CD8-positive, alpha-beta memory T cell (primary cell): ENCODE measurements at regions not wholly inside any gene's neighbourhood (a gene's known extent, or its start where the extent isn't known, plus 50 kb on each side); places are given as distances from the start of the nearest gene placed in this dataset.
"Not testable (repeated sequence)": the region's sequence is repeated elsewhere in the genome, so short reads cannot be mapped to it uniquely, and the experiment has no call there.

Experiments used
- CTCF ChIA-PET: fragments of 350-600 bp; sonication (Branson Sonifier 250); formaldehyde crosslinking; loops from one replicate; lab custom pipeline; 2021; ENCODE audit warnings: antibody characterized with exemption; lab: Charles Lee
- POLR2A ChIA-PET: fragments of 350-600 bp; sonication (Branson Sonifier 250); formaldehyde crosslinking; loops from one replicate; lab custom pipeline; 2021; ENCODE audit warnings: antibody characterized with exemption; lab: Charles Lee
- DNase-seq, 5 donors: peaks; one replicate each; pipeline versions ENCODE4 v3.0.0 to v3.0.0-alpha.2; 2020 to 2022; ENCODE audit warnings: mixed read lengths in 1 of 5
- H3K27ac ChIP-seq: one replicate; pipeline ENCODE4 v1.7.0; 2013; ENCODE audit warnings: low read depth, mild to moderate bottlenecking, low read length, moderate library complexity
- H3K27me3 ChIP-seq: 2 replicates; pipeline ENCODE4 v1.7.0; 2013; ENCODE audit warnings: low read length, mild to moderate bottlenecking; ENCODE audit not compliant: insufficient read depth, poor library complexity, severe bottlenecking
- H3K36me3 ChIP-seq: 2 replicates; pipeline ENCODE4 v1.7.0; 2013; ENCODE audit warnings: mild to moderate bottlenecking, low read length, moderate library complexity; ENCODE audit not compliant: insufficient read depth
- H3K4me1 ChIP-seq: 2 replicates; pipeline ENCODE4 v1.7.0; 2013; ENCODE audit warnings: mild to moderate bottlenecking, low read length, moderate library complexity; ENCODE audit not compliant: insufficient read depth
- H3K4me3 ChIP-seq: 2 replicates; pipeline ENCODE4 v1.7.0; 2013; ENCODE audit warnings: mild to moderate bottlenecking, low read length
- H3K9me3 ChIP-seq: 2 replicates; pipeline ENCODE4 v1.7.0; 2013; ENCODE audit warnings: mild to moderate bottlenecking, low read length
- H3K27ac Mint-ChIP-seq, 8 donors: one replicate each; pipeline ENCODE4 v1.8.0; 2020 to 2021; ENCODE audit warnings: mixed read lengths in 8 of 8, mild to moderate bottlenecking in 6 of 8, inconsistent platforms in 3 of 8, moderate library complexity in 3 of 8
- H3K27me3 Mint-ChIP-seq, 2 donors: one replicate each; pipeline ENCODE4 v1.8.0; 2020 to 2021; ENCODE audit warnings: mixed read lengths in 2 of 2, mild to moderate bottlenecking in 1 of 2, moderate library complexity in 1 of 2
- H3K36me3 Mint-ChIP-seq, 3 donors: one replicate each; pipeline ENCODE4 v1.8.0; 2020 to 2021; ENCODE audit warnings: mixed read lengths in 3 of 3, inconsistent platforms in 1 of 3, mild to moderate bottlenecking in 1 of 3
- H3K4me1 Mint-ChIP-seq, 3 donors: one replicate each; pipeline ENCODE4 v1.8.0; 2020 to 2021; ENCODE audit warnings: mixed read lengths in 3 of 3, inconsistent platforms in 1 of 3, mild to moderate bottlenecking in 1 of 3
- H3K4me3 Mint-ChIP-seq, 7 donors: one replicate each; pipeline ENCODE4 v1.8.0; 2020 to 2021; ENCODE audit warnings: mixed read lengths in 7 of 7, mild to moderate bottlenecking in 6 of 7, moderate library complexity in 4 of 7, inconsistent platforms in 2 of 7
- H3K9me3 Mint-ChIP-seq, 5 donors: one replicate each; pipeline ENCODE4 v1.8.0; 2020 to 2022; ENCODE audit warnings: mixed read lengths in 5 of 5, mild to moderate bottlenecking in 3 of 5, moderate library complexity in 2 of 5, inconsistent platforms in 1 of 5

GRCh38 chr16:73955255-73955654 lies 341.4 kb upstream of the PSMD7 start:
- no peaks in the 10 kb centered on the region for H3K36me3 ChIP-seq
- POLR2A ChIA-PET, result no interaction called here
- H3K27ac ChIP-seq, result no peak overlapping the region
- no peaks in the 10 kb centered on the region for H3K9me3 ChIP-seq
- Mint-ChIP-seq H3K4me1 (no peaks in the 10 kb centered on the region), H3K27ac (no peak overlapping the region), H3K36me3 (no peaks in the 10 kb centered on the region), H3K27me3 (no peaks in the 10 kb centered on the region), H3K4me3 (no peak overlapping the region), H3K9me3 (peaks cover 0 to 2% (median 0%) of the 10 kb centered on the region in 5 donors)
- no peaks in the 10 kb centered on the region for H3K4me1 ChIP-seq
- no peaks in the 10 kb centered on the region for H3K27me3 ChIP-seq
- CTCF ChIA-PET, result no interaction called here
- no peak overlapping the region for H3K4me3 ChIP-seq
- no peak for DNase-seq

GRCh38 chr16:73951481-73951880 lies 345.1 kb upstream of the PSMD7 start:
- H3K27me3 ChIP-seq, result no peaks in the 10 kb centered on the region
- no peaks in the 10 kb centered on the region for H3K36me3 Mint-ChIP-seq
- H3K27ac Mint-ChIP-seq, result no peak overlapping the region
- H3K4me1 Mint-ChIP-seq, result no peaks in the 10 kb centered on the region
- ChIA-PET POLR2A (no interaction called here), CTCF (no interaction called here)
- no peak overlapping the region for H3K27ac ChIP-seq
- H3K4me3 ChIP-seq, result no peak overlapping the region
- H3K27me3 Mint-ChIP-seq, result peaks cover 0 to 1% of the 10 kb centered on the region in 2 donors
- no peaks in the 10 kb centered on the region for H3K9me3 ChIP-seq
- DNase-seq, result no peak
- no peak overlapping the region for H3K4me3 Mint-ChIP-seq
- H3K36me3 ChIP-seq, result no peaks in the 10 kb centered on the region
- peaks cover 0 to 3% (median 0%) of the 10 kb centered on the region in 5 donors for H3K9me3 Mint-ChIP-seq
- no peaks in the 10 kb centered on the region for H3K4me1 ChIP-seq

DNA sequence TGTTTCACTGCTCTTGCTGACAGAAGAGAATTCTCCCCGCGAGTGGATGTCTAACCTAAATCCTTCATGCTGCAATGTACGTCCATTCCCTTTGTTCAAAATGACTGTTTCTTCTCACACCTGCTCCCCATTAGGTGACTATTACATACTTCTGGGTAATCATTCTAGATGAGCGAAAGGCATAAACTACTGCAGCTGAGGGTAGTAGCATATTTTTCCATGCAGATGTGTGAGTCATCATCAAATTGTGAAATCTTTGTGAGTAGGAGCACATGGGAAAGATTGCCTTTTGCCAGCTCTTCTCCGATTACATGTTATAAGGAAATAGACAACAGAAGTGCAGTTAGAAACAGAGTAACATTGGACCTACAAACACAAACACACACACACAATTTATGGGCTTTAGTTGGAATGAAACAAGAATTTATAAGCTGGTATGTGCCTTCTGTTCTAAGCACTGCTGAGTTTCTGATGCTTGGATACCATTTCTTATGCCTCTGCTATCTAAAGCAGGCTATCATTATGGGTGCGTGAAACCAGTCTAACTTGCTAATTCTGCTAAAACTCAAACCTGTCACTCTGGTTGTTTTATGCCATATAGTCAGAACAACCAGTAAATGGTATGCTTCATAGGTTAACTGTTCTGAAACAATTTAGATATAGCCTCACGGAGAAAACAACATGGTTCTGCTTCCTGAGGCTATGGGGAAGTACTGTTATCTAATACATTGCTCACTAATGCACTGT lies 346.9 kb upstream of the PSMD7 start:
- Histone ChIP-seq H3K9me3 (no peaks in the 10 kb centered on the region), H3K36me3 (no peaks in the 10 kb centered on the region), H3K27ac (no peak overlapping the region), H3K4me1 (no peaks in the 10 kb centered on the region), H3K4me3 (no peak overlapping the region), H3K27me3 (no peaks in the 10 kb centered on the region)
- no peaks in the 10 kb centered on the region for H3K4me1 Mint-ChIP-seq
- H3K36me3 Mint-ChIP-seq, result no peaks in the 10 kb centered on the region
- no peak overlapping the region for H3K4me3 Mint-ChIP-seq
- H3K27ac Mint-ChIP-seq, result no peak overlapping the region
- ChIA-PET POLR2A (no interaction called here), CTCF (no interaction called here)
- DNase-seq, result no peak
- peaks cover 0 to 3% (median 0%) of the 10 kb centered on the region in 5 donors for H3K9me3 Mint-ChIP-seq
- H3K27me3 Mint-ChIP-seq, result peaks cover 0 to 1% of the 10 kb centered on the region in 2 donors

GRCh38 chr16:73945631-73946030 lies 351.0 kb upstream of the PSMD7 start:
- no peaks in the 10 kb centered on the region for H3K4me1 ChIP-seq
- H3K36me3 Mint-ChIP-seq, result no peaks in the 10 kb centered on the region
- H3K4me1 Mint-ChIP-seq, result no peaks in the 10 kb centered on the region
- no peak overlapping the region for H3K4me3 Mint-ChIP-seq
- H3K27me3 Mint-ChIP-seq, result peaks cover 0 to 1% of the 10 kb centered on the region in 2 donors
- no peak overlapping the region for H3K4me3 ChIP-seq
- H3K27ac ChIP-seq, result no peak overlapping the region
- ChIA-PET CTCF (no interaction called here), POLR2A (no interaction called here)
- no peaks in the 10 kb centered on the region for H3K9me3 ChIP-seq
- no peaks in the 10 kb centered on the region for H3K36me3 ChIP-seq
- no peak for DNase-seq
- H3K9me3 Mint-ChIP-seq, result peaks cover 0 to 4% (median 0%) of the 10 kb centered on the region in 5 donors
- H3K27me3 ChIP-seq, result no peaks in the 10 kb centered on the region
- no peak overlapping the region for H3K27ac Mint-ChIP-seq

- H3K9me3 ChIP-seq, H3K4me1 ChIP-seq, H3K4me3 ChIP-seq, DNase-seq, H3K36me3 ChIP-seq, H3K4me3 Mint-ChIP-seq, H3K9me3 Mint-ChIP-seq, H3K27ac ChIP-seq, H3K27me3 Mint-ChIP-seq, POLR2A ChIA-PET, CTCF ChIA-PET, H3K27me3 ChIP-seq, H3K36me3 Mint-ChIP-seq, H3K27ac Mint-ChIP-seq, H3K4me1 Mint-ChIP-seq: not testable (repeated sequence)
Observed at GRCh38 chr16:73943184-73943583, 353.4 kb upstream of the PSMD7 start.

- H3K4me1 ChIP-seq, H3K4me1 Mint-ChIP-seq, DNase-seq, H3K4me3 Mint-ChIP-seq, H3K9me3 ChIP-seq, H3K4me3 ChIP-seq, H3K36me3 Mint-ChIP-seq, POLR2A ChIA-PET, H3K36me3 ChIP-seq, H3K27me3 Mint-ChIP-seq, H3K27ac Mint-ChIP-seq, H3K27me3 ChIP-seq, CTCF ChIA-PET, H3K27ac ChIP-seq: not testable (repeated sequence)
- peaks cover 0 to 11% (median 8%) of the 10 kb centered on the region in 5 donors for H3K9me3 Mint-ChIP-seq
Observed at GRCh38 chr16:73940786-73941185, 355.8 kb upstream of the PSMD7 start.

DNA sequence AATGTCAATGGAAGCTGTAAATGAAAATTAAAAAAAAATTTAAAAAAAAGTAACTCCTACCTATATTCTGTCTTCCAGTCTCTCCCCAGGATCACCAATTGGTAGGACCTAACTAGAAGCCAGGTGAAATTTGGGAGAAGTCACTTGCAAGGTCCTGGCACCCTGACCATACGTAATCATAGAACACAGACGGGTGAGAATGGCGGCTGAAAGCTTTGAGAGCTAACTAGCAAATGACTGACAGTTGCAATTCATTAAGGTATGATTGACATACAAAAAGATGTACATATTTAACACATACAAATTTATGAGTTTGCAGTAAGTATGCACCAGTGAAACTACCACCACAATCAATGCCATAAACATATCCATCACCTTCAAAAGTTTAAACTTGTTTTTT lies 372.7 kb upstream of the PSMD7 start:
- no peak for DNase-seq
- POLR2A ChIA-PET, result no interaction called here
- no peaks in the 10 kb centered on the region for H3K9me3 ChIP-seq
- no peak overlapping the region for H3K27ac ChIP-seq
- H3K36me3 Mint-ChIP-seq, result no peaks in the 10 kb centered on the region
- H3K4me1 Mint-ChIP-seq, result no peaks in the 10 kb centered on the region
- CTCF ChIA-PET, result interaction anchor here (0.5 kb wide), 1 partner anchor 322 kb away, joined by 3 read pairs; no protein-coding TSS in a partner anchor
- H3K4me1 ChIP-seq, result no peaks in the 10 kb centered on the region
- H3K4me3 ChIP-seq, result no peak overlapping the region
- H3K27me3 Mint-ChIP-seq, result peaks cover 0 to 2% of the 10 kb centered on the region in 2 donors
- no peak overlapping the region for H3K4me3 Mint-ChIP-seq
- peaks cover 5 to 15% (median 12%) of the 10 kb centered on the region in 5 donors for H3K9me3 Mint-ChIP-seq
- no peaks in the 10 kb centered on the region for H3K36me3 ChIP-seq
- H3K27ac Mint-ChIP-seq, result no peak overlapping the region
- no peaks in the 10 kb centered on the region for H3K27me3 ChIP-seq

DNA sequence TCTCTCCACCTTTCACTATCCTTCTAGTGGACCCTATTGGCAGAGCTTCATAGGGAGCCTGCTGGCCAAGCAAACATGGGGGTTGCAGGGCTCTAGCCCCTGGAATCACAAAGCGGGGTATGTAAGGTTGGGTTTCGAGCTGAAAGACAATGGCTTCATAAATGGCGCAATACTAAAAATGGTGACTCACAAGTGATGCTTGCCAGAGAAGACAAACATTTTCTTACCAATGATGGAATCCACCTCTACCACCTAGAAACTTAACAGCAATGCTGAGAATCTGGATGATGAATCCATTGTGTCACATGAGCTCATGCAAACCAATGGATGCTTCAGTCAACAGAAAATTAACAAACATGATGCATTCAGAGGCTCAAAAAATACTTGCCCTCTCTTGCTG lies 375.3 kb upstream of the PSMD7 start:
- Mint-ChIP-seq H3K27me3 (no peaks in the 10 kb centered on the region), H3K4me1 (no peaks in the 10 kb centered on the region), H3K9me3 (peaks cover 0 to 5% (median 0%) of the 10 kb centered on the region in 5 donors), H3K27ac (no peak overlapping the region), H3K36me3 (no peaks in the 10 kb centered on the region), H3K4me3 (no peak overlapping the region)
- no peaks in the 10 kb centered on the region for H3K36me3 ChIP-seq
- no peaks in the 10 kb centered on the region for H3K9me3 ChIP-seq
- no peaks in the 10 kb centered on the region for H3K27me3 ChIP-seq
- H3K4me1 ChIP-seq, result no peaks in the 10 kb centered on the region
- ChIA-PET CTCF (no interaction called here), POLR2A (no interaction called here)
- H3K4me3 ChIP-seq, result no peak overlapping the region
- no peak for DNase-seq
- H3K27ac ChIP-seq, result no peak overlapping the region
